Stimulated activated CD8-positive, alpha-beta memory T cell treated with anti-CD3 and anti-CD28 coated beads, Interleukin-4, amount 100 ng/mL, for 48 hours (primary cell): ENCODE measurements at regions not wholly inside any gene's neighbourhood (a gene's known extent, or its start where the extent isn't known, plus 50 kb on each side); places are given as distances from the start of the nearest gene placed in this dataset.
"Not testable (repeated sequence)": the region's sequence is repeated elsewhere in the genome, so short reads cannot be mapped to it uniquely, and the experiment has no call there.

Experiments used
- DNase-seq: peaks from one replicate; pipeline ENCODE4 v3.0.0-alpha.2; 2020

GRCh38 chr12:9334041-9334692, 126.0 kb upstream of the PZP start:
- no peak for DNase-seq

DNA sequence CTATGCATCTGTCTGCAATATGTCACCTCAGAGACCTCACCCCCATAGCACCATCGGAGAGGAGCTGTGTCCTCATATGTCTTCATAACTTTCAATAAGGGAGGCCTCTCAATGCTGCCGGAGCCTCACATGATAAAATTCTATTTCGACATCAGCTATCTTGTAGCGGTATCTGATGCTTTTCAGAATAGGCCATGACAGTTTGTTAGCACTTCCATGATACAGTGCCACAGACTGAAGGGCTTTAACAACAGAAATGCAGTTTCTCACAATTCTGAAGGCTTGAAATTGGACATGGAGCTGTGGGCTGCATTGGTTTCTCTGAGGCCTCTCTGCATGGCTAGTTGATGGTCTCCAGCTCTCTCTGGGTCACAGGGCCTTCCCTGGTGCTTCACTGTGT, 125.0 kb upstream of the PZP start:
- DNase-seq: no peak

- DNase-seq: no peak
Measured at GRCh38 chr12:9332564-9332963, 124.4 kb upstream of the PZP start.

- peak; percentile 88 for DNase-seq
Measured at GRCh38 chr12:9331218-9331626, 123.0 kb upstream of the PZP start.

GRCh38 chr12:9329019-9329418, 120.8 kb upstream of the PZP start:
- no peak for DNase-seq

- no peak for DNase-seq
Measured at GRCh38 chr12:9328065-9328464, 119.9 kb upstream of the PZP start.

DNA sequence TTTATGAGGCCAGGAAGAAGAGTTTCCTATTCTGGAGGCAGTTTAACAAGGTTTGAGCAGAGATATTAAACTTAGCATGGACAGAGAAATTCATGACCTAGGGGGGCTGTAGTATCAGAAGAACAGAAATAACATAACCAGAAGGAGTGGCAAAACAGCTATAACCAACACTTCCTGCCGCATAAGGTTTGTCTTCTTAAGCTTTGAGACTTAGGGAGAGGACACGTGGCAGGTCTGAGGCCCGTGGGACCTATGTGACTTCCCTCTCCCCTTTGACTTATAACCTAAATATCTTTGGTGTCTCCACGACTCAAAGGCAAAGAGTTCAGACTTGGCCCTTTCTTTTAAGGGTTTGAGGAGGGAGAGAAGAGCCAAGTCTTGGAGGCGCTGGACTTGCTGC, 119.1 kb upstream of the PZP start:
- no peak for DNase-seq

GRCh38 chr12:9326849-9327248, 118.7 kb upstream of the PZP start:
- DNase-seq: not testable (repeated sequence)

DNA sequence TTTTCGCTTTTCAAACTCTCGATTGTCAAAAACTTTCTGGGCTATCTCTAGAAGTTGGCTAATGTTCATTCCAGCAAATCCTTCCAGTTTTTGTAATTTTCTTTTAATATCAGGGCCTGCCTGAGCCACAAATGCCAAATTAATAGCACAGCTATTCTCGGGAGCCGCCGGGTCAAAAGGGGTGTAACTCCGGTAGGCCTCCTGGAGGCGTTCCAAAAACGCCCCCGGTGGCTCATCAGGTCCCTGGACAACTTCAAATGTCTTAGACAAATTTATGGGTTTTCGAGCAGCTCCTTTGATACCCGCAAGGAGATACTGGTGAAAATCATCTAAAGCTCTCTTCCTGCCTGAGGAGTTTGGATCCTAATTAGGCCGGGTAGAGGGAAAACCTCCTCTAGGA, 117.9 kb upstream of the PZP start:
- DNase-seq: no peak

- no peak for DNase-seq
Measured at GRCh38 chr12:9325471-9325870, 117.3 kb upstream of the PZP start.

- no peak for DNase-seq
Measured at GRCh38 chr12:9324782-9325181, 116.6 kb upstream of the PZP start.

GRCh38 chr12:9323144-9323681, 115.0 kb upstream of the PZP start:
- DNase-seq: no peak

- DNase-seq: no peak
Measured at GRCh38 chr12:9319842-9320173, 111.6 kb upstream of the PZP start.

DNA sequence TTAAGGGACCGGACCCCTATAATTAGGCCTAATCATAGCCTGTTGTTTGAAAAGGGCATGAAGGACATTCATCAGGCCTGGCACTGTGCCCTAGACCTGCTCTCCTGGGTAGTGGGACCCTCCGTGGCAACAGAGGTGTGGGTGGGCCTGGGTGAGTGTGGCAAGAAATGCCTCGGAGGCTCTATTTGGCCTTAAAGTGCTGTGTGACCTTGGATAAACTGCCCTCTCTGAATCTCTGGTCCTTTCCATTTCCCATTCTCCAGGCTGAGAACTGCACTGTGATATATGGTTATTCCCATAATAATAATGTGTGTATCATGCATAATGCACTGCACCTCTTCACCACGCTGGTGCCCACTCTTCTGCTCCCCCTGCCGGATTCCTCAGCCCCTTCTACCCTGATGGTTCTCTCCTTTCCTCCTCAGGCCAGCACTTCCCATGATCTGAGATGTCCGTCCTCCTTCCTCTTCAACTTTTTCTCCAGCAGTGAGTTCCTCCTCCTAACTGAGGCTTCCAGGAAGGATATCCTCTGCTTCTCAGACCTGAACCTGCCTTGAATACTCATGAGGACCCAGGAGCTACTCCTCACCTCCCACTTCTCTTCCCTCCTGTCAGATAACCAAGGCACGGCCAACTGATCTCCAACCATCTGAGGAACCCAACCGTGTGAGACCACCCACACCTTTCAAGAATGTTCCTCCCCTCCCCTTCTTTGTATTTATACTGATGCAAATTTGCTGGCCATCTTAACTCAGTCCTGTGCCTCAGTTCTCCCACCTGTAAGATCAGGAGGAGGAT, 111.0 kb upstream of the PZP start:
- no peak for DNase-seq

DNA sequence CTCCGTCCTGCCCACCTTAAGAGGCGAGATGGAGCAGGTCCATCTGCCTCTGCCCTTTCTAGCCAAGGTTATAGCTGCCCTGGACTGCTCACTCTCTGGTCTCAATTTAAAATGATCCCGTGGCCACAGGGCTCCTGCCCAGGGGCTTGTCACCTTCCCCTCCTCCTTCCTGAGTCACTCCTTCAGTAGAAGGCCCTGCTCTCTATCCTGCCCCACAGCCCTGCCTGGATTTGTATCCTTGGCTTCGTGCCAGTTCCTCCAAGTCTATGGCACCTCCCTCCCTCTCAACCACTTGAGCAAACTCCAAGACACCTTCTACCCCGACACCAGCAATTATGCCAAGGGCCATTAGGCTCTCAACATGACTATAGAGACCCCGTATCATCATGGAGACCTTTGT, 105.3 kb upstream of the PZP start:
- not testable (repeated sequence) for DNase-seq

GRCh38 chr12:9312406-9313392, 104.5 kb upstream of the PZP start:
- not testable (repeated sequence) for DNase-seq

DNA sequence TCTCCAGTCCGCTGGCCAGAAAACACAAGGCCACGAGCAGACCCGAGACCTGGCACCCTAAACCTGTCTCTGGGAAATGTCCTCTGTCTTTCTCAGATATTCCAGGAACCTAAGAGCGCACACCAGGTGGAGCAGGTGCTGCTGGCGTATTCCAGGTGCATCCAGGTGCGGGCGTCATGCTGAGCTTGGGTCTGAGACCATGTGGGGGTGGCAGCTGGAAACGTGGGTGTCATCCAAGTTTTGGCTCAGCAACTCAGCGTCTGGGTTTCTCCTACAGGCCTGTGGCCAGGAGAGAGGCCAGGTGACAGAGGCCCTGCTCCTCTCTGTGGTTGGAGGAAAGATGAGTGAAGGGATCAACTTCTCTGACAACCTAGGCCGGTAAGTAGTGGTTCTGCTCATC, 103.3 kb upstream of the PZP start:
- DNase-seq: not testable (repeated sequence)

GRCh38 chr12:9310645-9311044, 102.5 kb upstream of the PZP start:
- not testable (repeated sequence) for DNase-seq

DNA sequence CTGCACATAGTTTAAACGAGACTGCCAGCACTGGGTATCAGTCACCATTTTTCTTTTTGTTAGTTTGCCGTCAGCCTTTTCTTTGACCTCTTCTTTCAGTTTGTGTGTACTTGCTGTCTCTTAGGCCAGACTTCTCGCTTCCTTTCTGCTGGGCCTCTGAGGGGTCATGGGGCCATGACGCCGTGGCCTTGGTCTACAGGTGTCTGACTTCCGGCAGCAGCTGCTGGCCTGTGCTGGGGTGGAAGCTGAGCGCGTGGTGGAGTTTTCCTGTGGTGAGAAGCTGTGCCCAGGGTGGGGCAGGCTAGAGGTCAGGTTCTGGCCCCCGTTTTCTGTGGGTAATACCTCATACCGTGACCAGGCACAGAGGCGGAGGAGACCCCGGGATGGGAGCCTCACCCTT, 101.6 kb upstream of the PZP start:
- DNase-seq: not testable (repeated sequence)

DNA sequence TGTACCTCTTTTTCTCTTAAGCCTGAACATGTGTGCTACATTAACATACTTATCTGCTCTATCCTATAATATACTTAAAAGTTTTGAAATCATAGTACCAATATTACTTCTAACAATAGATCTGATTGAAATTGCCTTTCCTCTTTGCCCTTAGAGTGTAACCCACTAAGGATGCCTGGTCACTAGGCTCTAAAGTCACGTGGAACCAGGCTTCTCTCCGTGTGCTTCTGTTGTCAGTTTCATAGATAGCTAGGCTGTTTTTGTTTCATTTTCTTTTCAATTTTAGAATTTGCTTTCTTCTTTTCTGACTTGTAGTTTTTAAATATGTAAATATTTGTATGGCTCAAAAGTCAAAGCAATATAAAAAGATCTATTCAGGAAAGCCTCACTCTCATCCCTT, 100.5 kb upstream of the PZP start:
- not testable (repeated sequence) for DNase-seq

- DNase-seq: not testable (repeated sequence)
Measured at GRCh38 chr12:9308163-9308562, 100.0 kb upstream of the PZP start.

GRCh38 chr12:9307255-9307654, 99.1 kb upstream of the PZP start:
- not testable (repeated sequence) for DNase-seq

DNA sequence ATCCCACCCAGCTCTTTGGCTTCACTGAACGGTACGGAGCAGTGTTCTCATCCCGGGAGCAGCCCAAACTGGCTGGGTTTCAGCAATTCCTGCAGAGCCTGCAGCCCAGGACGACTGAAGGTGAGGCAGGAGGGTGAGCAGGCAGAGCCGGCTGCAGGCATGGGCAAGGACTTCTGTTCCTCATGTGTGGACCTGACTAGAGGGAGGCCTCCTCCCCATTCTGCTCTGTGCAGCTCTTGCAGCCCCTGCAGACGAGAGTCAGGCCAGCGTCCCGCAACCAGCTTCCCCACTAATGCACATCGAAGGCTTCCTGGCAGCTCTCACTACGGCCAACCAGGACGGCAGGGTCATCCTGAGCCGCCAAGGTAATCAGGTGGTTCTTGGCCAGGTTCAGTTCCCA, 97.8 kb upstream of the PZP start:
- DNase-seq: not testable (repeated sequence)
